ACC112 (cell line): ENCODE measurements at regions not wholly inside any gene's neighbourhood (a gene's known extent, or its start where the extent isn't known, plus 50 kb on each side); places are given as distances from the start of the nearest gene placed in this dataset.

Experiments
- H2AFZ ChIP-seq: fragments of 200-600 bp; sonication (generic); one replicate; pipeline ENCODE4 v1.6.0; 2017; ENCODE audit warnings: antibody characterized with exemption, low read length; ENCODE audit not compliant: unreplicated experiment
- H3K27ac ChIP-seq: fragments of 200-600 bp; sonication (generic); 2 replicates; pipeline ENCODE4 v1.5.1; 2014; ENCODE audit warnings: low read depth, mild to moderate bottlenecking, antibody characterized with exemption, low read length, moderate library complexity
- H3K27me3 ChIP-seq: fragments of 200-600 bp; sonication (generic); 2 replicates; pipeline ENCODE4 v1.6.1; 2014; ENCODE audit warnings: mild to moderate bottlenecking, antibody characterized with exemption, low read length, moderate library complexity, mixed read lengths; ENCODE audit not compliant: insufficient read depth
- H3K36me3 ChIP-seq: fragments of 200-600 bp; sonication (generic); 2 replicates; pipeline ENCODE4 v1.6.1; 2016; ENCODE audit warnings: mild to moderate bottlenecking, antibody characterized with exemption, low read length, moderate library complexity, mixed read lengths; ENCODE audit not compliant: insufficient read depth
- H3K4me1 ChIP-seq: fragments of 200-600 bp; sonication (generic); one replicate; pipeline ENCODE4 v1.6.1; 2016; ENCODE audit warnings: low read length, mixed read lengths; ENCODE audit not compliant: insufficient read depth, unreplicated experiment, control insufficient read depth
- H3K4me3 ChIP-seq: fragments of 200-600 bp; sonication (generic); 2 replicates; pipeline ENCODE4 v1.5.1; 2014; ENCODE audit warnings: mild to moderate bottlenecking, low read depth, low read length
- H3K79me2 ChIP-seq: fragments of 200-600 bp; sonication (generic); one replicate; pipeline ENCODE4 v1.6.0; 2016; ENCODE audit warnings: low read length; ENCODE audit not compliant: control insufficient read depth, unreplicated experiment, insufficient read depth

- Histone ChIP-seq H3K4me3 (no peak overlapping the region), H3K27ac (no peak overlapping the region), H3K36me3 (no peaks in the 10 kb centered on the region)
Measured at GRCh38 chr1:214923278-214923915, 159.1 kb upstream of the KCNK2 start.

DNA sequence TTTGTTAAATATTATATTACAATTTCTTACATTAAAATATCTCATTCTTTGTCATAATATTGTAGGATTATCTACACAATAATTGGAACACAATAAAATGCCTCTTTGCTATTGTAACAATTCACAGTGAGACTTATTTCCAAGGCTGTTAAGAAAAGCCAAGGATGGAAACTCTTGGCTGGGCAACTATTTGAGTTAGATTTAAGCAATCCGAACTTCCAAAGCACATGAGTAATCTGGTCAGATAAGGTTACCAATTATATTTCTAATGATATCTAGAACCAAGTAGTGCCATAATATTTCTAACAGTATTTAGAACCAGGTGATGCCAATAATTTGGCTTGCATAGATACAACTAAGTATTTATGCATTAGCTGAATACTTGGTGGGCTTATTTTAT, 154.7 kb upstream of the KCNK2 start:
- Histone ChIP-seq H2AFZ (no peak overlapping the region), H3K4me3 (no peak overlapping the region), H3K36me3 (no peaks in the 10 kb centered on the region), H3K79me2 (no peaks in the 10 kb centered on the region), H3K27ac (no peak overlapping the region), H3K27me3 (no peaks in the 10 kb centered on the region), H3K4me1 (no peaks in the 10 kb centered on the region)

More at GRCh38 chr1:214923278-214923915, 159.1 kb upstream of the KCNK2 start:
- no peak overlapping the region for H2AFZ ChIP-seq
- no peaks in the 10 kb centered on the region for H3K79me2 ChIP-seq
- no peaks in the 10 kb centered on the region for H3K27me3 ChIP-seq
- no peaks in the 10 kb centered on the region for H3K4me1 ChIP-seq

DNA sequence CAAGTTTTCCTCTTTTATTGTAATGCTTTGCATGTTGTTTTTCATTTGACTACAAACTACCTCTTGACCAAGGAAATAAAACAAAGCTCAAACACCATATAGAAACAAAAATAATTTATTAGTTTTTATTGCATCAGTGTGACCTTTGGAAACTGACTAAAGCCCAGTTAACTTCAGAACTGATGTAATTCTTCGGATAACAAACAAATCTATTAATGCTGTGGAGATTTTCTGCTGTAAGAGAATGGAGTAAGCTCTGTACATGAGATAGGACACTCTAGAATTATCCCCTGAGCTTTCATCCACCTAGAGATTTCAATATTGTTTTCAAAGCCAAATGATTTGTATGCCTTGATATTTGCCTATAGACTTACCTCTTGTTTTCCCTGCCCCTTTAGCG, 154.0 kb upstream of the KCNK2 start:
- H3K79me2 ChIP-seq, result no peaks in the 10 kb centered on the region
- no peaks in the 10 kb centered on the region for H3K36me3 ChIP-seq
- no peak overlapping the region for H2AFZ ChIP-seq
- H3K4me3 ChIP-seq, result no peak overlapping the region
- no peaks in the 10 kb centered on the region for H3K27me3 ChIP-seq
- H3K4me1 ChIP-seq, result no peaks in the 10 kb centered on the region
- H3K27ac ChIP-seq, result no peak overlapping the region

- Histone ChIP-seq H3K27ac (no peak overlapping the region), H3K4me1 (no peaks in the 10 kb centered on the region), H3K79me2 (no peaks in the 10 kb centered on the region), H2AFZ (no peak overlapping the region), H3K4me3 (no peak overlapping the region), H3K27me3 (no peaks in the 10 kb centered on the region), H3K36me3 (no peaks in the 10 kb centered on the region)
Measured at GRCh38 chr1:214933375-214933774, 149.2 kb upstream of the KCNK2 start.

DNA sequence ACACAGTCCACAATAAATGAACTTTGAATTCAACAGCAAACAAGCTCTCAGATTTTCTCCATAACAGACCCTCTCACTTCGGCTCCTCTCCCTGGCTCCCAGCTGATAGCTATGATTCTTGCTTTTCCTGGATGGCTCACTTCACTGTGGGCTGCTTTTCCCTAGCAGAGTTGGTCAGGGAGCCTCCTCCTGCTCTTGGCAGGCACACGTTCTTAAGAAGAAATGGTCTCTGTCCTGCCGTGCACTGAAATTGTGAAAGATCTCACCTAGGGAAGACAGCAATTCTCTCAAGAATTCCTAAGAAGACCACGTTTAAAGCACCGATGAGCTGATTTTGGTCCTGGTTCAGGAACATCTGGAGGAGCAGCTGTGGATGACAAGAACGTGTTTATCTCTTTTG, 148.5 kb upstream of the KCNK2 start:
- Histone ChIP-seq H3K27me3 (no peaks in the 10 kb centered on the region), H3K36me3 (no peaks in the 10 kb centered on the region), H3K79me2 (no peaks in the 10 kb centered on the region), H3K4me1 (no peaks in the 10 kb centered on the region), H2AFZ (no peak overlapping the region), H3K27ac (no peak overlapping the region), H3K4me3 (no peak overlapping the region)

- Histone ChIP-seq H3K79me2 (no peaks in the 10 kb centered on the region), H3K27me3 (no peaks in the 10 kb centered on the region), H2AFZ (peak overlapping the region; percentile 33), H3K36me3 (no peaks in the 10 kb centered on the region), H3K4me3 (no peak overlapping the region), H3K27ac (no peak overlapping the region), H3K4me1 (no peaks in the 10 kb centered on the region)
Measured at GRCh38 chr1:214935258-214935657, 147.3 kb upstream of the KCNK2 start.

DNA sequence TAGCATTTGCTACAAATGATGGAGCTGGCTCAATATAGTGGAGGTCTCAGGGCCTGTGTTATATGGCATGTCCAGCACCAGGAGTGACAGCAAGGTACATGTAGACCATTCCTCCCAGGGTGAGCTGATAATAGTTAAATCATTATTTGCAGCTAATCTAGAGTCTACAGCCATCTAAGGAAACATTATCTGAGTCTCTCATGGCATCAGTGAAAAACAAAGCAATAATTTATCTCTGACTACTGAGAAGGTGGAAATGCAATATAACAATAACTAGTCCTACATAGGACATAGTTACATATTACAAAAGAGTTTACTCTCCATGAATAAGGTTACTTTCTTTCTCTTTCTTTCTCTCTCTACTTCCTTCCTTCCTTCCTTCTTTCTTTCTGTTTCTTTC, 143.4 kb upstream of the KCNK2 start:
- Histone ChIP-seq H3K4me1 (no peaks in the 10 kb centered on the region), H3K27ac (no peak overlapping the region), H3K27me3 (no peaks in the 10 kb centered on the region), H2AFZ (no peak overlapping the region), H3K4me3 (no peak overlapping the region), H3K79me2 (no peaks in the 10 kb centered on the region), H3K36me3 (no peaks in the 10 kb centered on the region)

DNA sequence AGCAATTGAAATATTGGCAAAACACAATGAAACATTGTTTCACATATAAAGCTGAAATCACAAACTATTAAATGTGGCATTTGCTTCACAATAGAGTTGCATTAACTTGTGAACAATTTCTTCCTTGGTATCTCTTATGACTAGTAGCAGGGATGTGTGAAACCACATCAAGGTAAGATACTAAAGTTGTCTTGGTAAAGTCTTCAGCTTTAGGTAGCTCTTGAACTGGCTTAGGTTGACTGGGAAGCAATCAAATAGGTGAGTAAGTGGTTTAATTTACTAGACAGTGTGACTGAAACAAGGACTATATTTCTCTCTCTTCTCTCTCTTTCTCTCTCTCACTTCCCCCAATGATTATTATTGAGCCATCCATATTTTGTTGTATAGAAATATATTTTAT, 141.5 kb upstream of the KCNK2 start:
- no peaks in the 10 kb centered on the region for H3K36me3 ChIP-seq
- no peaks in the 10 kb centered on the region for H3K79me2 ChIP-seq
- no peak overlapping the region for H3K27ac ChIP-seq
- H3K27me3 ChIP-seq, result no peaks in the 10 kb centered on the region
- H2AFZ ChIP-seq, result no peak overlapping the region
- no peak overlapping the region for H3K4me3 ChIP-seq
- no peaks in the 10 kb centered on the region for H3K4me1 ChIP-seq

- Histone ChIP-seq H2AFZ (no peak overlapping the region), H3K27ac (no peak overlapping the region), H3K4me1 (no peaks in the 10 kb centered on the region), H3K79me2 (no peaks in the 10 kb centered on the region), H3K36me3 (no peaks in the 10 kb centered on the region), H3K4me3 (no peak overlapping the region), H3K27me3 (no peaks in the 10 kb centered on the region)
Measured at GRCh38 chr1:214943054-214943453, 139.5 kb upstream of the KCNK2 start.

DNA sequence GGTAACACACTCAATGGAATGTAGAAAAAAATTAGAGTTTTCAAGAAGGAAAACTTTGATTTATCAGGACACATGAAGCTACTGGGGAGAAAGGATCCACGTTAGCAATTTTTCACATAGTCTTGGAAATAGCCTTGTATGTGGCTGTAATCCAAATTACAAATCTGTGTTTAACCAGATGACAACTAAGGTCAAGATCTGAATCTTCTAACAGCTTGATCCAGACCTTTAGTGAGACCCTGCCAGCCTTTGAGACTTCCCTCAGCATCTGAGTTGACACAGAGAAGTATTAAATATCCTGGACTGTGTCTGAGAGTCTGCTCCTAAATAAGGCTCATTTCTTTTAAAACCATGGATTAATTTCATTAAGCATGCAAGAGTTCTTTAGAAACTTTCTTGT, 135.9 kb upstream of the KCNK2 start:
- no peaks in the 10 kb centered on the region for H3K36me3 ChIP-seq
- no peak overlapping the region for H2AFZ ChIP-seq
- no peaks in the 10 kb centered on the region for H3K4me1 ChIP-seq
- no peak overlapping the region for H3K4me3 ChIP-seq
- H3K27me3 ChIP-seq, result no peaks in the 10 kb centered on the region
- H3K27ac ChIP-seq, result no peak overlapping the region
- no peaks in the 10 kb centered on the region for H3K79me2 ChIP-seq

DNA sequence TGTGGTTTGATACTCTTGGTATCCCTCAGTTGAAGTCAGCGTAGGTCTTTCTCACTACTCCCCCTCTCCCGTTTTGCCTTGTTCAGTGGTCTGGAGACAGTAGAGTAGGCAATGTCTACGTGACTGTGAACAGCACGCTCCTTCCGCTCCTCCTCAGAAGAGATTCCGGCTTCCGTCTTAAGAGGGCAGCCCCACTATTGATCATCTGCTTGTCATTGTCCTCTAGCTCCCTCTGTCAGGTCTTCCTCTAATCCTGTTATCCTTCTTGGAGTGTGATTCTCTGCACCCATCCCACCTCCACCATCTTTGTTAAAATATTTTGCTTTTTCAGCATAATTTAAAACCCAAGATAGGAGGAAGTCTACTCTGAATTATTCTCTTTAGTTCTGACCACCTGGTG, 129.9 kb upstream of the KCNK2 start:
- no peak overlapping the region for H2AFZ ChIP-seq
- no peaks in the 10 kb centered on the region for H3K27me3 ChIP-seq
- H3K36me3 ChIP-seq, result peaks cover 5% of the 10 kb centered on the region
- no peak overlapping the region for H3K27ac ChIP-seq
- H3K4me1 ChIP-seq, result peaks cover 13% of the 10 kb centered on the region
- no peaks in the 10 kb centered on the region for H3K79me2 ChIP-seq
- H3K4me3 ChIP-seq, result no peak overlapping the region
